ENCODE measurements at regions not wholly inside any gene's neighbourhood (a gene's known extent, or its start where the extent isn't known, plus 50 kb on each side); places are given as distances from the start of the nearest gene placed in this dataset.

GRCh38 chr6:156021746-156022396 is 566.2 kb upstream of the NOX3 start:
- TF ChIP-seq CTCF (IDR thresholded peaks at IDR 0.05), result no peak
- TF ChIP-seq POLR2A (IDR thresholded peaks at IDR 0.05), result no peak
